Activated CD8-positive, alpha-beta memory T cell treated with anti-CD3 and anti-CD28 coated beads, Interleukin-2, amount 50 U/mL, for 4 hours (primary cell): ENCODE measurements at regions not wholly inside any gene's neighbourhood (a gene's known extent, or its start where the extent isn't known, plus 50 kb on each side); places are given as distances from the start of the nearest gene placed in this dataset.
"Not testable (repeated sequence)": the region's sequence is repeated elsewhere in the genome, so short reads cannot be mapped to it uniquely, and the experiment has no call there.

Source experiments
- DNase-seq: peaks from one replicate; pipeline ENCODE4 v3.0.0-alpha.2; 2020

DNA sequence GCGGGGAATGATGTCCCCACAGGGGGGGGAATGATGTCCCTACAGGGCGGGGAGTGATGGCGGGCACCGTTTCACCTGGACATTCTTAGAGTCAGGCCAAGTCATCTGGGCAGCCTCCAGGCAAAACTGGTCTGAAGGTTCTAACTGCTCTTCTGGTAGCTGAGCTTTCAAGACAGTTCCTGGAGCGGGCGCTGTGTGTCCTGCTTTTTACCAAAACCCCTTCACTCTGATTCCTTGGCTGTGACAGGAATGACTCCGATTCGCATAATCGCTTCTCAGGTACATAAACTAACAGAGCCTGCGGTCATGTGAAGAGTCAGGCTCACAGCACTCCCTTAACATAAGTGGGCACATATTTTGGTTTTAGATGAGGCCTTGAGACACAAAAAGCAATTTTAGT, 836.0 kb downstream of the TRIML1 start:
- no peak for DNase-seq

DNA sequence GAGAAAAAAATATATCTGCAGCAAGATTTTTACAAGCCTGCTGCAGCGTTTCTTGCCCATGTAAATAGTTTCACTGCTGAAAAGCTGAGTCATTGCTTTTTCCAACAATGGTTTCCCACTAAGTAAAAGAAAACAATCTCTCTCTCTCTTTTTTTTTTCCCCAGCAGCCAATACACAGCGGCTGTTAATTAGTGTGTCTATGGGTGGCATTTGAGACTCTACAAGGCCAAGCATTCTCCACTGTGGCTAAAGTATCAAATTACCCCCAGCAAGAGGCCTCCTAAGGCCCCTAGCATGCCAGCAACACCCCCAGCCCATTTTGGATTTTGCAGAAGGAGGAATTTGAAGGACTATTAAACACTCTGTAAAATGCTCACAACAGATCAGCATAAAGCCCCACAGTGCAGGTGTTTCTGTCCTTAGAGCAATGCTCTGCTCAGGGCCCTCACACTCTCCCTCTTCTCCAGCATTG, 837.4 kb downstream of the TRIML1 start:
- DNase-seq: no peak

DNA sequence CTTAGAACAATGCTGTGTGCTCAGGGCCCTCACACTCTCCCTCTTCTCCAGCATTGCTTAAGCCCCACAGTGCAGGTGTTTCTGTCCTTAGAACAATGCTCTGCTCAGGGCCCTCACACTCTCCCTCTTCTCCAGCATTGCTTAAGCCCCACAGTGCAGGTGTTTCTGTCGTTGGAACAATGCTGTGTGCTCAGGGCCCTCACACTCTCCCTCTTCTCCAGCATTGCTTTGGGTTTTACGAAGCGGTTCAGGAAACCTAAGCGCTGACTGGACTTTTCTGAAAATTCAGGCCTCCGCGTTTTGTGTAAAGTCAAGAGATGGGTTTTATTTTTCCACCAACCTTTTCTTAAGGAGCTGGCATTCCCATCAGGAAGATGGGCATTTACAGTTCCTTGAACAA, 838.0 kb downstream of the TRIML1 start:
- not testable (repeated sequence) for DNase-seq

DNA sequence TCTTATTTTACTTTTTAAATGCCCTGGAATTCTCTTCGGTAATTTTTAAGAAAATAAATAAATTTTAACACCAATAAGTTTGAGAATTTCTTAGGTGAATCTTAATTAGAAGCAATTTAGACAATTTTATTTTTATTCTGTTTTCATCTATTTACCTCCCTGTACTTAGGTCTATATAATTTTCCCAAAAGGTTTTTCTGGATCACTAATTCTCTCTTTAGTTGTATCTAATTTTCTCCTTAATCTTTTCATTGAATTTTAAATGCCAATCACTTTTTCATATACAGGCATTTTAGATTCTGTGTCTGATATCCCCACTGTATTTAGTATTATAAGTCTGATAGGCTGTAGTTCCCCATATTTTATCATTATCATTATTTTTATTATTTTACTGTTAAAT, 845.3 kb downstream of the TRIML1 start:
- DNase-seq: no peak

DNA sequence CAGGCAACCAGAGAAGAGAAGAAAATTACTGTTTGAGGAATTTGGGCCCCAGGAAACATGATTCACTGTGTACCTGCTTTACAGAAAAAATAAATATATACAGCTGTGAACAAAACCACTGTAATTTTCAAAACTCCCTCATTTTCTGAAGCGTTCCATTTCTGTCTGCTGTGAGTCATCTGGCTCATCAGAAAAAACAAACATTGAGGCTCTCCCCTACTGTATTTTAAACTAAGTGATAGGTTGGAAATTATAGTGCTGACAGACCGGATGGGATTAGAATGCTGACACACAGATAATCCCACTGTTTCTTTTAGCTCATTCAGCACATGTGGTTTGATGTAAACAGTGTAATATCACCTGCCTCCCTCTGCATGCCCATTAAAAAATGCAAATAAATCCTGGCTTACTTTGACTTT, 847.0 kb downstream of the TRIML1 start:
- no peak for DNase-seq

DNA sequence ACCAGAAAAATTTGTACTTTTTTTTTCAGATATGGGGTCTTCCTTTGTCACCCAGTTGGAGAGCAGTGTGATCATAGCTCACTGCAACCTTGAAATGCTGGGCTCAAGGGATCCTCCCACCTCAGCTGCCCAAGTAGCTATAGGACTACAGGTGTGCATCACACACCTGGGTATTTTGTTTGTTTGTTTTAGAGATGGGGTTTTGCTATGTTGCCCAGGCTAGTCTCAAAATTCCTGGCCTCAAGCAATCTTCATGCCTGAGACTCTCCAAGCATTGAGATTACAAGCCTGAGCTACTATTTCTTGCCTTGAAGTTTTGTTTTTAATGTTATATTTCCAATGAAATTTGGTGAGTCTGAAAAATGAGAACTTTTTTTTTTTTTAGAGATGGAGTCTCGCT, 847.8 kb downstream of the TRIML1 start:
- no peak for DNase-seq

DNA sequence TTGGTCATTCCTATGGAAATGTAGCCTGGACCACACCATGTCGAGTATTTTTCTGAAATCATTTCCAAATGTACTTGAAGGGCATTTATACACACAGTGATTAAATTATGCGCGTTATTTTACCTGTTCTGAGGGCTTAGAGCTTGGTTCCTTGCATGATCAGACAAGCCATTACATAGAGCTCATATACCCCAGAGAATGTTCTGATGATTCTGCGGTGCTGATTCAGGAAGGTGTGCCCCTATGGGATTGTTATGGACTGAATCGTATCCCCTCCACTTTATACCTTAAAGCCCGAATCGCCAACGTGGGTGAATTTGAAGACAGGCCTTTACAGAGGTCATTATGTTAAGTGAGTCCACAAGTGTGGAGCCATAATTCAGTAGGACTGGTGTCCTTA, 848.9 kb downstream of the TRIML1 start:
- no peak for DNase-seq

DNA sequence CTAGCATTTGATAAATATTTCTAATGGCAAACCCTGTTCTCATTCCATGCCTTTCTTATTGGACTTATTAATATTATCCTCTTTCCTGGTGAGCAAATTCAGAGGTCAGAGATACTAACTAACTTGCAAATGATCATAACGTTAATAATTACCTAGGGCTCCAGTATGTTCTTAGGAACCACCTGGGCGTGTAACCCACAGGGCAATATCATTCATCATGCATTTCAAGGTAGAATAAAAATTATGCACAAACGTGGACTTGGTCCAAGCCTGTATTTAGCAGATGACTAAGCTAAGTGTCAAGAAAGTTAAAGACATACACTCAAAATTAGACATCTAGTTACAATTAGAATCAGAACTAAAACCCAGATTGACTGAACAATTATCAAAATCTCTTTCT, 850.1 kb downstream of the TRIML1 start:
- DNase-seq: no peak

DNA sequence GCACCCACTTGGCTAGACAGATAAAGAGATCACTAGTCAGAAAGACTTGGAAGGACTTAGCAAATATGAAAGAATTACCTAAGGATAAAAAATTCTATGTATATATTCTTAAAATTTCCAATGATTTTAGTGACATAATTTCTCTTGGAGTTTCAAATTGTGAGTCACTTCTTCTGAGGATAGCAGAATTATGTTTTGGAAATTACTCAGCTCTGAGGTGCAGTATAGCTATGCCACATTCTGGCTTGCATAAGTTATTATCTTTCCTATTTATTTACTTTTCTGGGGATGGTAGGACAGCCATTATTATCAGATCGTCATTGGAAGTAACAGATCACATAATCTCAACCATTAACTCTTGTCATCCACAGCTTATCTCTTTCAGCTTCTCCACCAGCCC, 853.5 kb downstream of the TRIML1 start:
- DNase-seq: no peak

DNA sequence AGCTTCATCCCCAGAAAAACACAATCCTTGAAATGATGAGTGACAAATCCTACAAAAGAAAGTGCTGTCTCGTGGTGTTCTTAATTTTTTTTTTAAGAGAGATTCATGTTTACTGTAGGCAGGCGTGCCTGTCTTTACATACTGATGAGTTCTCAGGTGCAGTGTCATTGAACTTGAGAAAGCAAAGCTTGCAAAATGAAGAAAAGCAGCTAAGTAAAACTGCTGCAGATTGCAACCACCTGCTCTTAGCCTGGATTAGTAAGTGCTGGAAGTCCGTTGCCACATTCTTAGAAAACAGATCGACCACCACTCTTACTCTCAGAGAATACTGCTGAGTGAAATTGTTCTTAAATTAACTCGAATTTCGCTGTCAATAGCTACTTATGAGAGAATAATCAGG, 854.6 kb downstream of the TRIML1 start:
- DNase-seq: no peak

DNA sequence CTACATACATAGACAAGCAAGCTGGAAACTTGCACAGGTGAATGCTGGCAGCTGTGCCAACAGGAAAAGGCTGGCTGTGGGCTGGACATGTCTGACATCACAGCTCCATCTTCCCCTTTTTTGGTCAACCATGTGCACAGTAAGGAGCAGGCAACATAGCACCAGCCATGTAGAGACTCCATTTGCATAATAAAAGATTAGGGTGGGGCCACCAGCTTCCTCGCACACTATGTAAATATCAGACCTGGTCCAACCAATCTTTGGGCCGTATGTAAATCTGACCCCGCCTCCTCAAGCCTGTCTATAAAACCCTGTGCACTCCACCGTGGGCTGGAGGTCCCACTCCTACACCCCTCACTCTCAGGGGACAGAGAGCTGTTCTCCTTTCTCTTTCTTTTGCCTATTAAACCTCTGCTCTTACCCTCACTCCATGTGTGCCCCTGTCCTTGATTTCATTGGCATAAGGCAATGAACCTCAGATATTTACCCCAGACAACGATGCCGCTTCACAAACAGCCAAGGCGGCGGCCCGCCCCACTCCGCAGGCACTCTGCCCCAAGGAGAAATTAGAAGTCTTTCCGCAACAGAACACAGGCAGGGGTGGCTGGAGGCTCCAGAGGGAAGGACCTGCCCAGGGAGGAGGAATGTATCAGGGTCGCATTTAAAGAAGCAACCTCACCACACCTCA, 862.2 kb downstream of the TRIML1 start:
- no peak for DNase-seq

DNA sequence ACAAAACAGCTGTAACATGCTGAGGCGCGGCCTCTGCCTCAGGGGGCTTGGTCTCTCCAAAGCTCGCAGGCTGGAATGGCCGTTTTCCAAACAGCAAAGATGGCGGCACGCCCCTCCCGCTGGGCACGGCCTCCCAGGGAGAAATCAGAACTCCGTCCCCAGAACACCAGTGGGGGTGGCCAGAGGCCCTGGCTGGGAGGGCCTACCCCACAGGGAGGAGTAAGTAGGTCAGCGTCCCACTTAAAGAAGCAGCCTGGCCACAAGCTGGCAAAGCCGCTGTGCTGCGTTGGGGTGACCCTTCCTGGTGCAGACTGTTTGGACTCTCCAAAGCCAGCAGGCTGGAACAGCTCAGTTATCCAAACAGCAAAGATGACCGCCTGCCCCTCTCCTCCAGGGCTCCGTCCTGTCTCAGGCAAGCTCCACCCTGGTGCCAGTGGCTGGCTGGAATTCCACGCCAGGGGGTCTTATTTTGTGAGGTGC, 862.8 kb downstream of the TRIML1 start:
- no peak for DNase-seq

DNA sequence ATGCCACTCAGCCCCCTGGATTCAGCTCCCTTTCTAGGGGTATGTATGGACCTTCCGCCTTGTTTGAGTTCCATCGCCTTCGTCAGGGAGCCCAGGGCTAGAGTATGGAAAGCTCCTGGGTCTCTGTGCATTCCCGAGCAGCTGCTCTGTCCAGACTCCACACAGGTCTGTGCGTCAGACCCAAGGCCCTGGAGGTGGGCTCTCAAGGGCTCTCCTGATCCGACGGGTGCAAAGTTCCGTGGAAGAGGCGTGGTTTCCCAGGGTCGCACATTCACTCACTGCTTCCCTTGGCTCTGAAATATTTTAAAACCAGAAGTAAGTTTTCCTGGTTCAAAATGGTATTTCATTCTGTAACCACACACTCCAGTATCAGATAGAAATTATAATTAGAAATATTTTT, 863.2 kb downstream of the TRIML1 start:
- no peak for DNase-seq

DNA sequence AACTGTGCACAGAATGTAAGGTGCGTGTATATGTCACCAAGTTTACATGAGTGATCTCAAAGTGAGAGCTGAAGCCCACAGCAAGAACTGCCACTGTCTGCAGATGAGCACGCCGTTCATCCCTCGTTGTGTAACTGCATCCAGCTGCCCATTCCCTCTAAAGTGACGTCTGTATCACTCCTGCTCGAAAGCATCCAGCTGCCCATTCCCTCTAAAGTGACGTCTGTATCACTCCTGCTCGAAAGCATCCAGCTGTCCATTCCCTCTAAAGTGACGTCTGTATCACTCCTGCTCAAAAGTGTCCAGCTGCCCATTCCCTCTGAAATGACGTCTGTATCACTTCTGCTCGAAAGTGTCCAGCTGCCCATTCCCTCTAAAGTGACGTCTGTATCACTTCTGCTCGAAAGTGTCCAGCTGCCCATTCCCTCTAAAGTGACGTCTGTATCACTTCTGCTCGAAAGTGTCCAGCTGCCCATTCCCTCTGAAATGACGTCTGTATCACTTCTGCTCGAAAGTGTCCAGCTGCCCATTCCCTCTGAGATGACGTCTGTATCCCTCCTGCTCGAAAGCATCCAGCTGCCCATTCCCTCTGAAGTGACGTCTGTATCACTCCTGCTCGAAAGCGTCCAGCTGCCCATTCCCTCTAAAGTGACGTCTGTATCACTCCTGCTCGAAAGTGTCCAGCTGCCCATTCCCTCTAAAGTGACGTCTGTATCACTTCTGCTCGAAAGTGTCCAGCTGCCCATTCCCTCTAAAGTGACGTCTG, 871.4 kb downstream of the TRIML1 start:
- DNase-seq: not testable (repeated sequence)

DNA sequence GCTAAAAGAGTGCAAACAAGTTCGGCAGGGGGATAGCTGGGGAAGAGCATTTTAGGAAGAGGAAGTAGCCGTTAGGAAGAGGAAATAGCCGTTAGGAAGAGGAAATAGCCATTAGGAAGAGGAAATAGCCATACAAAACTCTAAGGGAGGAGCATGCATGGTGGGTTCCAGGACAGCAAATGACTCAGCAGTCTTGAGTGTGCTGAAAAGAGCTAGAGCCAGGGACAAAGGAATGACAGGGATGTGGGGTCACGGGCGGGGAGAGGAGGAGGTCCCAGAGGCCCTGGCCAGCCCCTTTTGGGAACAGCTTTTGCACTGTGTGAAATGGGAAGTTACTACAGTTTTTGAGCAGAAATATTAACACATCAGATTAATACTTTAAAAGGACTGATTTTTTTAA, 882.6 kb downstream of the TRIML1 start:
- DNase-seq: no peak

DNA sequence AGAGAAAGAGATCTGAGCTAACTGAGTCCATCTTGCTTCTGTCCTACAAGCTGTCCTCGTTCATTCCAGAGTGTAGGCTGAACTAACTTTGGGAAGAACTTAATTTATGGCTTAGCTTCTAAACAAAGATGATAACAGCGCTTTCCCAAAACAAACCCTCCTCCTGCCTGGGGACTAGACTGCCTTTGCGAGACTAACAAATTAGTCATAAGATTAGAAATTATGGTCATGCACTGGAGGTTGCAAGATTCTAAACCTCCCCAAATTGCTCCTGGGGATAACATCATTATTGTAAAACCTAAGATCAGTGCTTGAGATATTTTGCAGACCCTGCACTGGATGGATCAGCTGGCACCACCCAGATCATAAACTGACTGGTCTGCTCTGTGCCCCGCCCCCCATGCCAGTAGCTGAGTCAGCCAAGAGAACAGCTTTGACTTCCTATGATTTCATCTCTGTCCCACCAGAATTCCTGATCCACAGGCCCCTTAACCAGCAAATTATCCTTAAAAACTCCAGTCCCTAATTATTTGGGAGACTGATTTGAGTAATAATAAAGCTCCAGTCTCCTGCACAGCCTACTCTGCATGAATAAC, 883.3 kb downstream of the TRIML1 start:
- no peak for DNase-seq

DNA sequence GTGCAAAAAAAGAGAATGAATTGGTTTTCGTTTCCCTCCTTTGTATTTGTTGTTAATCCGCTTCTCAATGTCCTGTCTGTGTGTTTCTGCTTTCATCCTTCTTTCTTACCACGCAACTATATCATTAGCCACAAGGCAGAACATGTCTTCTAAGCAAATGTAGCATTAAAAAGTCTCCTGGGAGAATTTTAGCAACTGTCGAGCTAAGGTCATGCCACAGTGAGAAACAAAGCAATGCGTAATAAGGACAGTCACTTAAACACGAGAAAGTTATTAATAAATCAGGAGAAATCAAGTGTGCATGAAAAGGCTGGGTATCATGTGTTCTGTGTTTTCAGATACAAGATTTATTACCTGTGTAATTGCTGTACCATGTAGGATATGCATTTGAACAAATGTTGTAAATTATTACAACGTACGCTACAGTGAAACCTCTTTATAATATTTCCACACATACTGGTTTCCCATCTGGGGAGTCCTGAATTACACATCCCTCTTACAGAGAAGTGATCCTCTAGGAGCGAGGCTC, 890.8 kb downstream of the TRIML1 start:
- no peak for DNase-seq

DNA sequence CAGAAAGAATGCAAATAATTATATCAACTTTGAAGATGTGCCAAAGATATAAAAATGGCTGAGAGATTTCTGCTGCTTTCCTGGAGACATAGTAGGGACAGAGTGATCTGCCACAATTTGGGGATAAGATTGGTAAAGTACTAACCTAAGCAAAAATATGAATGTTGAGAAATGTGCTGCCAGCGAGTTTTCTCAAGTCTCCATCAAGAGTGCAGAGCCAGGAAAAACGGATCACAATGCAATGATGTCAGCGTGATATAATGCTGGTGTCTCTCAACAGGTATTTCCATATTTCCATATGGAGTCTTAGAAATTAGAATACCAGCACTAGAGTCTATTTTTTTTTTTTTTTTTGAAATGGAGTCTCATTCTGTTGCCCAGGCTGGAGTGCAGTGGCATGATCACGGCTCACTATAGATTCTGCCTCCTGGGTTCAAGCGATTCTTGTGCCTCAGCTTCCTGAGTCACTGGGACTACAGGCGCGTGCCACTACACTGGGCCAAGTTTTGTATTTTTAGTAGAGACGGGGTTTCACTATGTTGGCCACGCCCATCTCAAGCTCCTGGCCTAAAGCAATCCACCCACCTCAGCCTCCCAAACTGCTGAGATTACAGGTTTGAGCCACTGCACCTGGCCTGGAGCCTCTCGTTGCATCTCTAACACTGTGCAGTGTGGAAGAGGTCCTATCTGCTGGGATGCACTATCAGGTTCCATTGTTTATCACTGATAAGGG, 893.5 kb downstream of the TRIML1 start:
- DNase-seq: no peak

DNA sequence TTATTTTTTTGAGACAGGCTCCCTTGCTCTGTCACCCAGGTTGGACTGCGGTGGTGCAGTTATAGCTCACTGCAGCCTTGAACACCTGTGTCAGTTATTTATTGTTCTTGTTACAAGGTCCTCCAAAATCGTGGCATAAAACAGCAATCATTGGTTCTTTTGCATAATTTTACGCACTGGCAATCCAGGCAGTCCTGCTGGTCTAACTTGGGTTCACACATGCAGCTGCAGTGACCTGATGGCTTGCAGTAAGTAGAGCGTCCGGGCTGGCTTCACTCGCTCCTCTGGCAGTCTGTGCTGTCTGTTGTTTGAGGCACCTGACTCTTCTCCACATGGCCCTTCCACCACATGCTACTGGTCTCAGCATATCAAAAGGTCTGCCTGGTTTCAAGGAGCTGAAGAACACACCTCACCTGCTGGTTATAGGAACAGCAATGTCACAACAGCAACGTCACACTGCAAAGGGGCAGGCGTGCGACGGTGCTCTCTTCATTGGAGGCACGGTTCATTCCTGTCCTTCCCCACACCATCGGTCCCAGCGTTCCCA, 894.6 kb downstream of the TRIML1 start:
- no peak for DNase-seq

DNA sequence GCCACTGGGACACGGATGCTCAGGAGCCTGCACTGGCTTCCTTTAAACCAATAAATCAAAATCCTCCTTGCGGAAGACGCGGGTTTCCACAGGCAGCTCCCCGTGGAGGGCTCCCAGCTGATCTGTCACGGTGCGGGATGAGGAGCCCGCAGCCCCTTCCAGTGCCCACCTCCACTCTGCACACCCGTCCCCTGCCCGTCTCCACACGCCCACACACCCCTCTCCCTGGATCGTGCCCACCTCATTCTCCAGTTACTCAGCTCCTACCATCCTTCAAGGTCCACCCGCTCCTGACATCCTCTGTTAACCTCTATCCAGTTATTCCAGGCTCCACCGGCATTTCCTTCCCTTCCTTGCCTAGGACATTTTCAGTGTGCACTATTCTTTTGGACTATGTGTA, 895.9 kb downstream of the TRIML1 start:
- DNase-seq: no peak

DNA sequence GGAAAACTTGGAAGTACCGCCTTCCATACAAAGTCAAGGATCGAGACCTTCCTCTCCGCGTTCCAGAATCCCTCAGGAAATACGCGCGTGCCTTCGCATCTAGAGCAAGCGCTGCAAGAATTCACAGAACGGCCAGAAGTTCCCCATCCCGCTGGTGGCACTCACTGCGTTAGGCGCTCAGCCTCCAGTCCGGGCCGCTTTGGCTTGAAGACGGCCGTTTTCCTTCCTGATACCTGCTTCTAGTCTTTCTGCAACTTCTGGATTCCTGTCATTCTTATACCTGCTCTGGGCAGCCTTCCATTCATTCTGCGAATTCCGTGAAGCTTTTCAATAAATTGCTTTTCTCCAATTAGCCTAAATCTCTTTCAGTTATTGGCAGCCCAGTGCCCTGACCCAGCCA, 896.4 kb downstream of the TRIML1 start:
- no peak for DNase-seq

DNA sequence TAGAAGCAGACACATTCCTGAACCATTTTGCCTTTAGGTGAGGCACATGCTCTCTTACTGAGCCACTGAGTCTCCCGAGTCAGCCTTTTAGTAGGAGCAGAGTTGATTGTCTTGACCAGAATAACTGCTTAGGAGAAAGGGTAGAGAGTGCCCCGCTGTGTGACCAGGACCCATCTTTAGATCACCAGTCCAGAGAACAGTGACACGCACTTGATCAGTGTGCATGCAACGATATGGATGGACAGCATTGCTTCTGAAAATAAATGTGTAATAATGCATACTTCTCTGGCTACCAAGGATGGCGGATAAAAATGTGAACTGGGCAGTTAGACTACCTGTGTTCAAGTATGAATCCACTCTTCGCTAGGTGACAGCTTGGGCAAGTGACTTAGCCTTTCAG, 897.7 kb downstream of the TRIML1 start:
- DNase-seq: no peak

DNA sequence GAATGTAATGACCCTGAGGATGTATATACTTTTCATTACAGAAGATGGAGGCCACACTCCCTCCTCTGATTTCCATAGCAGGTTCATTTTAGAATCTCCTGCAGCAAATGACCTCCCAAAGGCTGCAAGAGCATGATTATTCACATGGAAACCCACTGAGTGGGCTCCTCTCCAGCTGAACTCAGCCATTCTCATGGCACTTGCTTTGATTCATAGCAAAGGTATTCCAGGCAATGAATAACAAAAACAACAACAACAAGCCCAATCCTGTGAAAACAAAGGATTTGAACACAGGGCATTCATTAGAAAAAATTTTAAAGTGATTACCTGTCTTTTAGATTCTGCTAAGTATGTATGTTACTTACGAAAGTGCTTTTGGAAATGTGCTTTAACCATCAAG, 894.0 kb upstream of the FRG1 start:
- no peak for DNase-seq
